ENCODE measurements at regions not wholly inside any gene's neighbourhood (a gene's known extent, or its start where the extent isn't known, plus 50 kb on each side); places are given as distances from the start of the nearest gene placed in this dataset.
A peak's percentile ranks its signal among the peaks of the same experiment; 100 is the strongest.

GRCh38 chr17:56735842-56736241, 97.9 kb downstream of the C17orf67 start:
- no peak overlapping the region for H3K4me3 ChIP-seq (ENCODE audit: control insufficient read depth, low read depth, low read length)
- DNase-seq (ENCODE audit: low read depth): no peak
- TF ChIP-seq CTCF (conservative IDR thresholded peaks at IDR 0.05; ENCODE audit: control insufficient read depth, insufficient read depth, low read depth, low read length): no peak

DNA sequence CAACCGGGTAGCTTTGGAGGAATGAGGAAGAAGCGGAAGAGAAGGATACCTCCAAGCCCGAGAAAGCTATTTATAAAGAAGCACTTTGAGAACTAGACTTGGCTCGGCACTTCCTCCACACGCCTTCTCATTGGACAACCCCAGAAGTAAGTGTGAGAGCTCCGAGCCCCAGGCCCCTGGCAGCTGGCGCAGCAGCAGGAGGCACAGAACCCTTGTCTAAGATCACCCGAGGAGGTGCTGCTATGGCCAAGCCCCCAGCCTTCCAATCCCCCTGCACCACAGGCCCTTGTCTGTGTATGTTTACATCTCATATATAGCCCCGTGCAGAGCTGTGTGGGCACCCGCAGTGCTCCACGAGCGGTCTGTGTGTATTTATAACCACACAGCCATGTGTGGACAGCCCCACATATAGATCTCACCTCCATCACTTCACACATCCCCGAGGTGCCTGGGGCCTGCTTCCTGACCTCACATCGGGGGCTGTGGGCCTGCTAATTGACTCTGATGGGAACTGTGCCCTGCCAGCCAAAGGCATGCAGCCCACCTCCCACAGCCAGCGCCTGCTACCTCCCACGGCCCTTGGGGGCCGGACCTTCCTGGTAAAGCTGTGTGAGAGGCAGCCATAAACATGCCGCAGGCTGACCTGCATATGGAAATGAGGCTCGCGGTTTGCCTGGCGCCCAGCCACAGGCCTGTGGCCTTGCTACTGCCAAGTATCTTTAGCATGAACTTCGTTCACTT, 96.1 kb downstream of the C17orf67 start:
- TF ChIP-seq CTCF (conservative IDR thresholded peaks at IDR 0.05; ENCODE audit: control insufficient read depth, insufficient read depth, low read depth, low read length): no peak
- peak; percentile 30 for DNase-seq (ENCODE audit: low read depth)
- no peak overlapping the region for H3K4me3 ChIP-seq (ENCODE audit: control insufficient read depth, low read depth, low read length)

DNA sequence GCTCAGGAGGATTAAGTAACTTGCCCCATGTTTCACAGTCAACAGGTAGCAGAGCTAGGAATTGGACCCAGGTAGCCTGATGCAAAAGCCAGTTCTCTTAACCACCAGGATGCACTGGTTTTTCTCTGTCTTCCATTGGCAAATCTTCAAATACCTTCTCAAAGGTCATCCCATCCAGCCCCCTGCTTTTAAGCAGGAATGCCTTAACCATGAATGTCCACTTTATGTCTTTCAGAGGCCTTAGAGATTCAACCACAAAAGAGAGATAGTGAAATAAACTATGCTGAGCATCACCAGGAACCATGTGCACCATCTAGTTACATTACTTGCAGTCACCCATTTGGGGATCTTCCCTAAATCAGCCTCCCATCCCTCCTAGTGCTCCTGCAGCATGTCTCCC, 94.3 kb downstream of the C17orf67 start:
- no peak overlapping the region for H3K4me3 ChIP-seq (ENCODE audit: control insufficient read depth, low read depth, low read length)

DNA sequence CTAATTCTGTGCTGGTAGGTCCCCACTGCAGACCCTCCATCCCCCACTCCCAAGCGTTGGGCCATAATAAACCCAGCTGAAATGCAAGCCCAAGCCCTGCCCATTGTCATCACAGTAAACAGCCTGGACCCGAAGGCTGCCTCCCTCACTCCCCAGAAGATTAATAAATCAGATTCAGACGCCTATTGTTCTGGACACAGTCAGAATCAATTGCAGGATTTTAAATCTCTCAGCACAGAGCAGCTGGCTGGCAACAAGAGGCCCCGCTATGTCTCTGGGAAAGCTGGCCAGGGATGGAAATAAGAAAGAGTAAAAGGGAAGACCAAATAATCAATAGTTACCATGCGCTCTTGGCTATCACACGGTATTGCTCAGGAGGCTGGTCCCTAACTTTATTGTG, 93.9 kb downstream of the C17orf67 start:
- no peak for TF ChIP-seq CTCF (conservative IDR thresholded peaks at IDR 0.05; ENCODE audit: control insufficient read depth, insufficient read depth, low read depth, low read length)
- no peak overlapping the region for H3K4me3 ChIP-seq (ENCODE audit: control insufficient read depth, low read depth, low read length)
- DNase-seq (ENCODE audit: low read depth): no peak

More for the DNA sequence above, 94.3 kb downstream of the C17orf67 start:
- no peak for DNase-seq (ENCODE audit: low read depth)
- no peak for TF ChIP-seq CTCF (conservative IDR thresholded peaks at IDR 0.05; ENCODE audit: control insufficient read depth, insufficient read depth, low read depth, low read length)

- no peak overlapping the region for H3K4me3 ChIP-seq (ENCODE audit: control insufficient read depth, low read depth, low read length)
- DNase-seq (ENCODE audit: low read depth): no peak
- TF ChIP-seq CTCF (conservative IDR thresholded peaks at IDR 0.05; ENCODE audit: control insufficient read depth, insufficient read depth, low read depth, low read length): no peak
These were observed 93.2 kb downstream of the C17orf67 start for GRCh38 chr17:56740481-56740880.
